DMS 273 treated with DMSO at 0.1 percent for 48 hours (cell line): ENCODE measurements at regions not wholly inside any gene's neighbourhood (a gene's known extent, or its start where the extent isn't known, plus 50 kb on each side); places are given as distances from the start of the nearest gene placed in this dataset.
"Not testable (repeated sequence)": the region's sequence is repeated elsewhere in the genome, so short reads cannot be mapped to it uniquely, and the experiment has no call there.

ENCODE experiments used
- DNase-seq: peaks from one replicate; lab custom pipeline; 2025; lab: John Stamatoyannopoulos, UW

DNA sequence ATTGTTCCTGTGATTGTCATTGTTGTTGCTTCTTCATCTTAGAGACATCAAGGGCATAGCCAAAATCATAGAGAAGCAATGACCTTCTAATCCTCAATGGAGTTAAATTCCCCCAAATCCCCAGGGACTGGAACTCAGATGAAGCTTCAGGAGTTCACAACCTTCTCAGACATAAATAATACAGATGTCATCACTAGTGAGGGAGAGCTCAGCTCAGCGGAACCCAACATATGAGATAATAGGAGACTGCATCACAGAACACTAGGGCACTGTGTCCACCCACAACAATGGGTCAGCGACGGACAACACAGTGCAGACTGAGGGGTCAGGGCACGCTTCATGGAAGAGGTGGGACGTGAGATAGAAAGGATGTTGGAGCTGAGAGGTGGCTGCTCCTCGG, 1290.4 kb upstream of the TMEM132C start:
- no peak for DNase-seq

DNA sequence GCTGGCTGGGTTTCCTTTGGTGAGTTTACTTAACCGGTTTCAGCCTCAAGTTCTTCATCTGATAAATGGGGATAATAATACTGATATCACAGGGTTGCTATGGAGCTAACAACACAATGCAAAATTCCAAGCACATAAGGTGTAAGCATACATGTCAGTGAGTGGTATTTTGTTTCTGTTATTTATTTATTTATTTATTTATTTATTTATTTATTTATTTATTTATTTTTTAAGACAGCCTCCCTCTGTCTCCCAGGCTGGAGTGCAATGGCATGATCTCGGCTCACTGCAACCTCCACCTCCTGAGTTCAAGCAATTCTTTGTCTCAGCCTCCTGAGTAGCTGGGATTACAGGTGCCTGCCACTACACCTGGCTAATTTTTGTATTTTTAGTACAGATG, 1287.4 kb upstream of the TMEM132C start:
- DNase-seq = not testable (repeated sequence)

DNA sequence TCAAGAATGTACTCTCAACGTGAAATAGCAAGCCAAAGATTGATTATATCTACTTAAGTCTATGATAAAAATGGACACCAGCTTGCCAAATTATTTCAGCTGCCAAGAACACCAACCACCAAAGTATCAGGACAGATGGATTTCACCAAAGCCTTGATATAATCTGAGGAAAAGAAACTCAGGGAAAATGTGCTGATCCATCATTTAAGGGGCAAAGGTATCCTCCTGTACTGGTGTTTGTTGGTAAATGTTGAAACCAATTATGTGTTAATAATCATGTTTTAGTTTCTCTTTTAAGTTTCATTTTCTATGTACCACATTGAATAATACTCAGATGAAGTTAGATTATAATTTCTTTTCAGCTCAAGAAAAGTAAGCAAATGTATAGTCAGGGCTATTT, 1284.3 kb upstream of the TMEM132C start:
- no peak for DNase-seq

DNA sequence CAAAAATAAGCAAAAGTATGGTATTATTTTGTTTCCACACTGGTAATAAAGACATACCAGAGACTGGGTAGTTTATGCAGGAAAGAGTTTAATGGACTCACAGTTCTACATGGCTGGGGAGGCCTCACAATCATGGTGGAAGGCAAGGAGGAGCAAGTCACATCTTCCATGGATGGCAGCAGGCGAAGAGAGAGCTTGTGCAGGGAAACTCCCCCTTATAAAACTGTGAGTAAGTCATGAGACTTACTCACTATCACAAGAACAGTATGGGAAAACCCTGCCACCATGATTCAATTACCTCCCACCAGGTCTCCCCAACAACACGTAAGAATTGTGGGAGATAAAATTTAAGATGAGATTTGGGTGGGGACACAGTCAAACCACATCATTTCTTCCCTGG, 1283.2 kb upstream of the TMEM132C start:
- DNase-seq = not testable (repeated sequence)

DNA sequence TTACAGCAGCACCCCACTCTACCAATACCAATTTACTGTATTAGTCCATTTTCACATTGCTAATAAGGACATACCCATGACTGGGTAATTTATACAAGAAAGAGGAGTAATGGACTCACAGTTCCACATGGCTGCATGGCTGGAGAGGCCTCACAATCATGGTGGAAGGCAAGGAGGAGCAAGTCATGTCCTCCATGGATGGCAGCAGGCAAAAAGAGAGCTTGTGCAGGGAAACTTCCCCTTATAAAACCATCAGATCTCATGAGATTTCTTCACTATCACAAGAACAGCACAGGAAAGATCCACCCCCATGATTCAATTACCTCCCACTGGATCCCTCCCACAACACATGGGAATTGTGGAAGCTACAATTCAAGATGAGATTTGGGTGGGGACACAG, 1281.3 kb upstream of the TMEM132C start:
- DNase-seq = not testable (repeated sequence)

DNA sequence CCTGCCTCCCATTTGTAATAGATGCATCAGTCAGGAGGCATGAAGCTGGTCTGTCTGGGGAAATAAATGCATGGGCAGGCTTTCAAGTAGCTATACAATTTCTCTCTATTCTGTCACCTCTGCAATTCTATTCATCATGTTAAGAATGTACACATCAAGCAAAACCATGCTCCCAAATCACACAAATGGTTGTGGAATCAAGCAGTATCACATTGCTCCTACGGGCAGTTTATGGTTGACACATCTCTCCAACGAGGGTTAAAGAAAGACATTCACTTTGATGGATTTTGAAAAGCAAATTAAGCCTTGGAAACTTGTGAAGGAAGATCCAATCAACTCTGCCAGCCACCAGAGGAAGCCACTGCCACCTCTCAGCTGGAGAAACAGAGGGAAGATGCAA, 1277.4 kb upstream of the TMEM132C start:
- DNase-seq = no peak

DNA sequence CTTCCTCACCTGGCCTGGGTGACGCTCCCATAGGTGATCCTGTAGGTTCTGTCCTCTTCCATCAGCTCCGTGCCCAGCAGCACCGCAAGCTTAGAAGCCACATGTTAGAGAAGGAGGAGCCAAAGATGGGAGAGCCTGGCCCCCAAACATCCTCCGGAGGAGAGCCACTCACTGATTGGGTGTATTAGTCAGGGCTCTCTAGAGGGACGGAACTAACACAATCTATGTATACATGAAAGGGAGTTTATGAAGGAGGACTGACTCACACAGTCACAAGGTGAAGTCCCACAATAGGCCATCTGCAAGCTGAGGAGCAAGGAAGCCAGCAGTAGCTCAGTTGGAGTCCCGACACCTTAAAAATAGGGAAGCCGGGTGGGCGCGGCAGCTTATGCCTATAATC, 1273.1 kb upstream of the TMEM132C start:
- no peak for DNase-seq

DNA sequence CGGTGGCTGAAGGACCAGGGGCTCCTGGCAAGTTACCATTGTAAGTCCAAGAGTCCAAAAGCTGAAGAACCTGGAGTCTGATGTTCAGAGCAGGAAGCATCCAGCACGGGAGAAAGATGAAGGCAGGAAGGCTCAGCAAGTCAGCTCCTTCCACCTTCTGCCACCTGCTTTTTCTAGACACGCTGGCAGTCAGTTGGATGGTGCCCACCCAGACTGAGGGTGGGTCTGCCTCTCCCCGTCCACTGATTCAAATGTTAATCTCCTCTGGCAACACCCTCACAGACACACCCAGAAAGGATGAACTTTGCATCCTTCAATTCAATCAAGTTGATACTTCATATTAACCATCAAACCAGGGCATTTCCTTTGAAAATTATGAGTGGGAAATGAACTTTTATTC, 1272.4 kb upstream of the TMEM132C start:
- no peak for DNase-seq

DNA sequence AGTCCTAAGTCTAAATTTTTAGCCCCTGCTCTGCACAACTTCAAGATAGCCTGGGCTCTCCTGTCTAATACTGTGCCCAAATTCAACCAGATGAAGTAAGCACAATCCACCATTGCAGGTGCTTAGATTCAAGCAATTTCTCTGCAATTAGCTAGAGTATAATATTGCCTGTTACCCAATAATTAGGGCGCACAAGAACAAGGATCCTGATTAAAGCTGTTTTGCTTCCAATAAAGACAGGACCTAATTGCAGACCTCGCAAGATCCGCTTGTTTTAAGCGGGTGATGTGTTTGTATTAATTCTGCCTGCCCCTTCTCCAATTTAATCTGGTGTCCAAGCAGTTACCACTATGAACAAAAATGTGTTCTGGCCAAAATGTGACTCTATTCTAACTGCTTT, 1268.9 kb upstream of the TMEM132C start:
- DNase-seq = no peak

DNA sequence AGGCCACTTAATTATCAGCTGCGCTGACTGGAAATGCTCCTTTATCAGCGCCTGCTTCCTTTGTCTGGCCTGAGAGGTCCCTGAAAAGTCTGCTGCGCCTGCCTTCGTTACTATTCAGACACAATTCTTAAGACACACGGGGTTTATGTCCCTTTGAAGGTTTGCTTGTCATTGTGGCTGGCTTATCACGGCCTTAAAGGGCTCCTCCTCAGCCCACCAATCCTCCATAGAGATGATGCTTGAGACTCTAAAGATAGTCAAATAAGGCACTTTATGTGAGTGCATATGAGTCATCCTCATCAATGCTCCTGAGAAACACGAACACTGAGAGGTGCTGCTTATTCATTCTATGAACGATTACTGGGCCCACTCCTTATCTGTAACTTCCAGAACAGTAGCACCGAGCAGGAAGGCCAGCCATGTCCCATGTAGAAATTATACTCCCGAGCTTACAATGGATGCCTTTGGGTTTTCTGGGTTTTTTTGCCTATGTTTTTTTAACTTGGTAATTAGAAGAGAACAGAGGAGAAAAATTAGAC, 1268.2 kb upstream of the TMEM132C start:
- no peak for DNase-seq

DNA sequence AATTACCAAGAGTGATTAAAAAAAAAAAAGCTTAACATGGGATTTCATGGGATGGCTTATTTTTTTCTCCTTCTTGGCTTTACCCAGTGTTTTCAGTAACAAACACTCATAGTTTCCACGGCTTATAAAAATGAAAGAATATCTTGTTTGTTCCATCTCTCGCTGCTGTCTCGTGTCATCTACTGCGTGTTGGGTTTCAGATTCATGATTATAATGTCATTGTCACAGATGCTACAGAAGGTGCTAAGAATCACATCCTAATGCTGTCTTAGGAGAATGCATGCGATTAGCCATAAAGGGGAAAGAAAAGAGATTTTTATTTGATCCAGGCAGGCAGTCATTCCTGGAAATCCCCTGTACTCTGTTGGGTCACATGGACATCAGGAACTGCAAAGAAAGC, 1267.6 kb upstream of the TMEM132C start:
- no peak for DNase-seq

DNA sequence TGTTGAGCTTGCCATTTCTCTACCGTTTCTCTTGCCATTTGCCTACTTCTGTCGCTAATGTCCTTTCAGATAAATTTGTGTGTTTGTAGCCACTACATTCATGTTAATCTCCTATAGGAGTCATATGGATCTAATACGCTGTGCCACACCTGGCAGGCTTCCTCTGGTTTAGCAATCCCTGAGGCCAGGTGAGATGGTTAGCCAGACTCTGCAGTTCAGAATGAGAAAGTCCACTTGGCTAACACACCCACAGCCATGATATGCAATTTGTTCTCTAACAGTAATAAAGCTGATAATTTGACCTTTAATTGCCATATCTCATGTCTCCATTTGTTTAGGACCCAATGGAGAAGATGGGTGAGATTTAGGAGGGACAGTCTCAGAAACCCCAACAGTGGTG, 1261.6 kb upstream of the TMEM132C start:
- no peak for DNase-seq

DNA sequence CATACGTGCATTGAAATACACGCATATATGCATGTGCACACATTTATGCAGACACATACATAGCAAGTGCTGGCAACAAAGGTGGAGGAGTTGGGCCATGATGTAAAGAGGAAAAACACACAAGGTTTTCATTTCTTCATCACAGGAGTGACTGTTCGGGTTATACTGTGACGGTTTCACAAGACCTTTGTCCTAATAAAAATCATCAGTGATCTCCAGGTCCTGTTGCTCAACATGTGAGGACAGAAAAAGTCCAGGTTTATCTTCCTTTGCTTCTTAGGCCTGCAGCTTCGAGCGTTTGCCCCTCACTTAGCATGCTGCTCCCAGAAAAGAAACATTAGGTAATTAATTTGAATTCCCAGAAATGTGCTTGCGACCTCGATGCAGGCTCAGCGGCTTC, 1260.0 kb upstream of the TMEM132C start:
- no peak for DNase-seq

DNA sequence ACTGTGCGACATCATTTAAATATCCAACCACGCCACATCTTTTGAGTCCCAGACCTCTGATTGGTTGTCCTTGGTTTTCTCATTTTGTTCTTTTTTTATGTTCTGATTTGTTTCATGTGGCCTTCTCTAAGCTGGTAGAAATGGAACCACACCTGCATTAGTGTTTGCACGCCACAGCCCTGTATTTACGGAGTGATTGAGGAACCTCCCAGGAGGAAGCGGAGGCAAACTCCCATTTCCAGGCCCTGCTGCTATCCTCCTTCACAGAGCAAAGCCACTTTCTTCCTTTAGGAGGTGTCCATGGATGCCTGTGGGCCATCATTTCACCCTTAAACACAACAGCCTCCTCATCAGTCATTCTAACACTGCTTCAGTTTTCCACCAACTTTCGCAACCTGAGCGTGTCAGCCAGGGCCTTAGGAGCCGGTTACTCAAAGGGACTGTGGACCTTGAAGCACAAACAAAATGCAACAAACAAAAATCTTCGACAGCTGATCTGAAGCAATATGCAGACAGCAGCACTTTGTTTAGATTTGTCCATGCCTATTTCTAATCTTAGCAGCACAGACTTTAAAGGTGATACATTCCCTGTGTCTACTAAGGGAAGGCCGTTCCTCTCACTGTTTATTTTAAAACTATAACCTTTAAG, 1258.1 kb upstream of the TMEM132C start:
- DNase-seq = no peak

DNA sequence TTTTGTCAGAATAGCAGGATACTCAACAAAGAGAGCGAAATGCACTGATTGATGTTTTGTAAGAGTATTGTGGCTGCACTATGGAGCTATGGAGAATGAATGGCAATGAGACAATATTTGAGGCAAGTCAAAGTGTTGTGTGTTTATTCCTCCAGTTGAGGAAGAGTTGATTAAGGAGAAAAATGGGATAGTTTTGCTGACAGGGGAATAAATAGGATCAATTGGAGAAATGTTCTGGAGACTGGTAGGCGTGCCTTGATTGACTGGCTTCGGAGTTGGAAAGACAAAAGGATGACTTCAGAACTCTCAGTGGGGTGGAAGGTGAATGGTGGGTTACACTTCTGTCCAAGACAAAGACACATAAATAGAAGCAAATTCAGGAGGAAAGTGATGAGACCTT, 1254.9 kb upstream of the TMEM132C start:
- DNase-seq = no peak

DNA sequence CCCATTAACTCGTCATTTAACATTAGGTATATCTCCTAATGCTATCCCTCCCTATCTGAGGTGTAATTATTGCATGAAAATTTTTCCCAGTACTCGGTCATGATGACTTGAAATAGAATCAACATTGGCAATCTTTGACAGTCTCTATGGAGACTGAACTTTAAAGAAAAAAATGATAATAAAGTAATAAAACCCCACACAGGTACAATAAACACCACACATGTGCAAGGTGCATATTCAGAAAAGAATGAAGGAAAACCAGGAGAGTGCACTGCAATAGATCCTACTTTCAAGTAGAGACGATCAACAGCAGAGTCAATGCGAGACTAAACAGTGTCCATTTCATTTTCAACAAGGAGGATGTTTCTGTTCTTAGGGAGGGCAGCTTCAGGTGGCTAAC, 1253.8 kb upstream of the TMEM132C start:
- no peak for DNase-seq

DNA sequence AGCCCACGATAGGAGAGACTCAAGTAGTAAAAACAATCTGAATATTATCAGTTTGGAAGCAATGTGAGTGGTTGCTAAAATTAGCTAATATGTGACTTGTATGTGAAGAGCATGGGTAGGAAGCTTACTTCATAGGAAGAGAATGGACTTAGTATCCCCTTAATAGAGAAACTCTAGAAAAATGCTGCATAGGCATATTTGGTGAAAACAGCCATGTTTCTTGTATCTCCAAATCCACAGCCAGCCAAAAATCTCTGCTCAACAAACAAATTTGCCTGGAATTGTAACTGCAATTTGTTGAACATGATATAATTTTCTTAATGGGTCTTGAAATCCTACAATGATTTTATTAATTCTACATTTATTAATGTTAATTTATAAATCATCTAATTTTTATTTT, 1252.9 kb upstream of the TMEM132C start:
- DNase-seq = no peak

DNA sequence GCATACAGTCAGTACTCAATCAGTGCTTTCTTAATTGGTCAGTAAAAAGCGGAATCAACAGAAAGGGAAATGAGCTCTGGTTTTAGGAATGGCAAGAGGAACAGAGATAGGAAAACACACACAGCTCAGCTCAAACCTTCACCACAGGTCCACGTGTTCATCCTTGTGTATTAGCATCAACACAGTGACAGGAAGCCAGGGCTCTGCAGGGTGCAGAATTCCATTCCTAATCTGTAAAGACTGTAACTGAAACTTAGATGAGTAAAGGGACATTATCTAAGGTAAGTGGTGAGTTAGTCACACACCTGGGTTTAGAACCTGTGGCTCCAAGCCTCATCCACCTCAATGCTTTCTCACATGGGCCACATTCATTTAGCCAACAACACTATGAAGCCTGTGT, 1242.2 kb upstream of the TMEM132C start:
- DNase-seq = no peak

DNA sequence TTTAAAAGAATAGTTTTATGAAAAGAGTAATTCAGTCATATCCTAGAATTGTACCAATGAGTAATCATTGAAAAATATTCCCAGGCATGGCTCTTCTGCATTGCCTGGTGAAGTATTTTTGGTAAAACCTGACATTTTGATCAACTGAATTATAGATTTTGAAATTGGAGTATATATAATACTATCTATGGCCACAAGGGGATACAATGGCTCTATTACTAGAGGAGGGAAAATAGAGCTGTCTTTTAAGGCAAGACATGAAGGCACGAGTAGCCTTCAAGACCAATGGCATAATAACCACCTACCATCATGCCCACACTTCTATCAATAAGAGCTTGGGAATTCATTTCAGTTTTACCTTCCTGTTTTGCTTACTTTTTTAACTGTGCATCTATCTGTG, 1241.4 kb upstream of the TMEM132C start:
- DNase-seq = no peak

DNA sequence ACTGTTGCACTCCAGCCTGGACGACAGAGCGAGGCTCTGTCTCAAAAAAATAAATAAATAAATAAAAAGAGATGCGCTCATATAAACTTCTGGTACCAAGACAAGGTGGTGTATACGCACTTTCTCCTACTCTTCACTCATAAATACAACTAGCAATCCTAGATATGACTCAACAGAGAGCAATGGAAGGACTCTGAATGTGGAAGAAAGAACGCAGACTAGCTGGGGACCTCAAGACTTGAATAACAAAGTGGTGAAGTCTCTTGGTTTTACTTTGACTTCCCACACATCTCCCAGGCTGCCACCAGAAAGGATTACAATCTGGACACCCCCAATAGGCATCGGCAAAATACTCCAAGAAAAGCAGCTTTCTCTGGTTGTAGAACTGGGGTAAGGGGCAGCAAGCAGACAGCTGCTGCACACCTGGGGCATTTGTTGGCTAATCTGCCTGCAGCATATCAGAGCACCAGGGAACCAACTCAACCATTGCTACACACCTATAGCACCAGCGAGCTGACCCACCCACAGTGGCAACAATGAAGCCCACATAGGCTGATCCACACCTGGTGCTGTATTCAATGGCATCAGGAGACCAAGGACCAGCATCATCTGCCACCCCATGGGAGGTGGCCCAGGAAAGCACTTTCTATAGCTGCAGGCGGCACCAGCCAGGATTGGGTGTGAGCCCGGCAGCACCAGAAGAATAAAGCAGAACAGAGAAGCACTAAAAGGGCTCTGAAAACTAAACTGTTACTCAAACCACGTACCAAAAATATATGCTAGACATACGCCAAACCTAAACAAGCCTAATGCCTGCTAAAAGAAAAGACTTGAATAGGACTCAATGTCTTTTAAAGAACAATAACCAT, 1231.7 kb upstream of the TMEM132C start:
- no peak for DNase-seq

DNA sequence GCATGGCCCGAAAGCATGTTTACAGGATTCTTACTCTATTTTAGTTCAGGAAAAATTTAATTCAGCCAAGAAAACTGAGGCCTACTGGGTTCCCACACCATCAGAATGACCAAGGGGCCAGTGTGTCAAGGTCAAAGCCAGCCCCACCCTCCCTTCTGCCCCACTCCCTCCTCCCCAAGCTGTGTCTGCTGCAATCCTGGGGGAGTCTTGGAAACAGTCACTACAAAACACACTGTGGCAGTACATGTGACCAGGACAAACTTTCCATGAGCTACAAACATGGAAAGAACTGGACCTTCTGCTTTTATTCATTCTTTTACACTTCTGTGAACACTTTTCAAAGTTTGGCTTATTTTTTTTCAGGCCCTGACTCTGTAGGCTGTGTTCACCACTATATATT, 1228.8 kb upstream of the TMEM132C start:
- no peak for DNase-seq

DNA sequence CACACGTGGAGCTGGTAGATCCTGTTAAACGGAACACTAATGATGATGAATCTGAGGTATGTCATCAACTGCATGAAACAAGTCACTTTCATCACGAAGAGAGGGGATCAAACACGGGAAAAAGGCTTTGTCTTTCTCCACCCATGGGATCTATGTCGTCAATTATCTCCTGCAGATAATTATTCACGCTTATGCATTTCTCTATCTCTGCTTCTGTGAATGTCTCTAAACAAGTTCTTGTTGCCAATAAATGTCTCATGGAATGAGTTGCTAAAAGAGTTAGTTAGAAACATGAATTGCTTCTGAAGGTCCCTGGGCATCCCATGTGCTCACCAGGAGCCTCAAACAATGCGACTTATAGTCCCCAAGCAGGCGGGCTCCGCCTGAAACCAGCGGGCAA, 1228.2 kb upstream of the TMEM132C start:
- no peak for DNase-seq

DNA sequence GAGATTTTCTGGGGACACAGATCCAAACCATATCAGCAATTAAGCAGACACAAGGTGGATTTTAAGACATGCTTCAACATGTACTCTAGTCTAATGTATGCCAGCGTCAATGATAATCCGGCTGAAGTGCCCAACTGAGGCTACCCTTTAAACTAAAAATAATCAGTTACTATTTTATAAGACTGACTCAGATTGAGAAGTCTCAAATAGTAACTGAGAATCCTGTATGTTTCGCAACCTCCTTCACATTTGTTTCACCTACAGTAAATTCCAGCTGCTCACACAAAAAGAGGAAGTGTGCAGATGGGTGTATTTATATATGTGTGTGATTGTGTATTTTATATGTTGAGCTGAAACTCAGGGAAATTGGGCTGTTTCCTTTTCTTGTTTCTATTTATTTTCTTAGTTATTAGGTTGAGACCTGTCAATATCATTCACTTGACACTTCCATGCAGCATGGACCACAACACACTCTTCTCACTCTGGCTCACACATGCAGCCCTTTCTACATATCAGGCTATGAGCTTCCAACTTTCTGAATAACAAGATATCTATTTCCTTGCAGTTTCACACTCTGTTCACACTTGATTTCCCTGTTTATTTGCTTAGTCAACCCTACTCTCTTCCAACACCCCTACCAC, 1224.9 kb upstream of the TMEM132C start:
- no peak for DNase-seq
